ENCODE measurements at regions not wholly inside any gene's neighbourhood (a gene's known extent, or its start where the extent isn't known, plus 50 kb on each side); places are given as distances from the start of the nearest gene placed in this dataset.

DNA sequence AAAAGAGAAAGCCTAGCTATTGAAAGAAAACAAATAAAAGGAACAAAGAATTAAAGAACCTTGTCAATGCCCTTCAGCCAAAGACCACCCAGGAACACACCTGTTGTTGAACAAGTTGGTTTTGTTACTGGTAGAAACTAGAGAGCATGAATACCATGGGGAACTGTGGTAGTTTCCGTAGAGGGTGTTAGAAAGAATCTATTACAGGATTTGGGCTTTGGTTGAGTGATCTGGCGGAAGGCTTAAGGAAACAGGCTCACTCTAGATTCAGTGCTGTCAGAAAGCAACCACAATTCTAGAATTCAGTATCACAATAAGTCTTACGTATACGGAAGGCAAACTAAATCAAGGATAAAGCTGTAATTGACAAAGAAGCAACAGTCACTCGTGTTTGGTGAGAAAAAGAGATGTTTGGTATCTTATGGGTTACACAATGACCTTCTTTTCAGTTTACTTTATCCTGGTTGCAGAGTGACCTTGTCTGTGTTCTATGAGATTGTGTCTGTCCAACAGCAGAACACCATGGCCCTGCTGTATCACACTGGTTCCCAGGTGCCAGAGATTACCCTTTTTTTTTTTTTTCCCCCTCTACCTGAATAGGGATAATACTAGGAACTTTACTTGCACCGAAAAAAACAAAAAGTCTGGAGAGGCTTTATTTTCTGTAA, 265.9 kb downstream of the SHQ1 start:
- Histone ChIP-seq H4K20me1 (ENCODE audit: insufficient read depth) (no peaks in the 10 kb centered on the region), H3K9ac (no peak overlapping the region), H2AFZ (ENCODE audit: low read depth) (no peak overlapping the region), H3K4me3 (ENCODE audit: low read depth in 2 of 2, low read length in 1 of 2) (no peak overlapping the region), H3K9me3 (no peaks in the 10 kb centered on the region), H3K79me2 (ENCODE audit: insufficient read depth) (no peaks in the 10 kb centered on the region), H3K36me3 (replicated peaks in 1 of 2; ENCODE audit: control insufficient read depth in 1 of 2, insufficient read depth in 2 of 2, low read length in 1 of 2) (no peaks in the 10 kb centered on the region), H3K4me2 (no peak overlapping the region), H3K4me1 (ENCODE audit: control insufficient read depth in 1 of 2, insufficient read depth in 2 of 2, low read depth in 1 of 2, low read length in 1 of 2) (no peaks in the 10 kb centered on the region), H3F3A (replicated peaks; ENCODE audit: insufficient read depth) (no peaks in the 10 kb centered on the region), H3K27me3 (ENCODE audit: insufficient read depth) (no peaks in the 10 kb centered on the region; the same call in 1 of the 2 replicates), H3K27ac (ENCODE audit: low read depth in 2 of 2, low read length in 1 of 2) (no peak overlapping the region), H3K9me2 (no peaks in the 10 kb centered on the region)
- POLR2A ChIA-PET, result no interaction called here
- 71% methylated on average over 6 of the region's 6 CpGs for WGBS (ENCODE audit: low lambda C conversion rate)
- TF ChIP-seq FOSL2 (IDR thresholded peaks at IDR 0.05; ENCODE audit: borderline replicate concordance, low read depth) (no peak), TCF12 (IDR thresholded peaks at IDR 0.05) (no peak), POLR2AphosphoS5 (IDR thresholded peaks at IDR 0.05; ENCODE audit: low read depth, low read length) (no peak), EP300 (IDR thresholded peaks at IDR 0.05; ENCODE audit: borderline replicate concordance in 1 of 2, low read depth in 1 of 2, low read length in 1 of 2) (no peak), ELF1 (IDR thresholded peaks at IDR 0.05) (no peak), RXRA (IDR thresholded peaks at IDR 0.05; ENCODE audit: borderline replicate concordance, low read depth) (no peak), MEF2A (IDR thresholded peaks at IDR 0.05; ENCODE audit: borderline replicate concordance, low read depth) (no peak), SMC3 (IDR thresholded peaks at IDR 0.05; ENCODE audit: low read depth, low read length) (no peak), RAD21 (IDR thresholded peaks at IDR 0.05; ENCODE audit: low read length) (no peak), EZH2phosphoT487 (IDR thresholded peaks at IDR 0.05; ENCODE audit: borderline replicate concordance, low read depth) (no peak)
- TF ChIP-seq, protein P1, sequence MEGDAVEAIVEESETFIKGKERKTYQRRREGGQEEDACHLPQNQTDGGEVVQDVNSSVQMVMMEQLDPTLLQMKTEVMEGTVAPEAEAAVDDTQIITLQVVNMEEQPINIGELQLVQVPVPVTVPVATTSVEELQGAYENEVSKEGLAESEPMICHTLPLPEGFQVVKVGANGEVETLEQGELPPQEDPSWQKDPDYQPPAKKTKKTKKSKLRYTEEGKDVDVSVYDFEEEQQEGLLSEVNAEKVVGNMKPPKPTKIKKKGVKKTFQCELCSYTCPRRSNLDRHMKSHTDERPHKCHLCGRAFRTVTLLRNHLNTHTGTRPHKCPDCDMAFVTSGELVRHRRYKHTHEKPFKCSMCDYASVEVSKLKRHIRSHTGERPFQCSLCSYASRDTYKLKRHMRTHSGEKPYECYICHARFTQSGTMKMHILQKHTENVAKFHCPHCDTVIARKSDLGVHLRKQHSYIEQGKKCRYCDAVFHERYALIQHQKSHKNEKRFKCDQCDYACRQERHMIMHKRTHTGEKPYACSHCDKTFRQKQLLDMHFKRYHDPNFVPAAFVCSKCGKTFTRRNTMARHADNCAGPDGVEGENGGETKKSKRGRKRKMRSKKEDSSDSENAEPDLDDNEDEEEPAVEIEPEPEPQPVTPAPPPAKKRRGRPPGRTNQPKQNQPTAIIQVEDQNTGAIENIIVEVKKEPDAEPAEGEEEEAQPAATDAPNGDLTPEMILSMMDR (IDR thresholded peaks at IDR 0.05), result no peak
- TF ChIP-seq, protein P2, sequence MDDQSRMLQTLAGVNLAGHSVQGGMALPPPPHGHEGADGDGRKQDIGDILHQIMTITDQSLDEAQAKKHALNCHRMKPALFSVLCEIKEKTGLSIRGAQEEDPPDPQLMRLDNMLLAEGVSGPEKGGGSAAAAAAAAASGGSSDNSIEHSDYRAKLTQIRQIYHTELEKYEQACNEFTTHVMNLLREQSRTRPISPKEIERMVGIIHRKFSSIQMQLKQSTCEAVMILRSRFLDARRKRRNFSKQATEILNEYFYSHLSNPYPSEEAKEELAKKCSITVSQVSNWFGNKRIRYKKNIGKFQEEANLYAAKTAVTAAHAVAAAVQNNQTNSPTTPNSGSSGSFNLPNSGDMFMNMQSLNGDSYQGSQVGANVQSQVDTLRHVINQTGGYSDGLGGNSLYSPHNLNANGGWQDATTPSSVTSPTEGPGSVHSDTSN (IDR thresholded peaks at IDR 0.05), result no peak
- DNase-seq, result no peak
- CTCF ChIA-PET, result no interaction called here

DNA sequence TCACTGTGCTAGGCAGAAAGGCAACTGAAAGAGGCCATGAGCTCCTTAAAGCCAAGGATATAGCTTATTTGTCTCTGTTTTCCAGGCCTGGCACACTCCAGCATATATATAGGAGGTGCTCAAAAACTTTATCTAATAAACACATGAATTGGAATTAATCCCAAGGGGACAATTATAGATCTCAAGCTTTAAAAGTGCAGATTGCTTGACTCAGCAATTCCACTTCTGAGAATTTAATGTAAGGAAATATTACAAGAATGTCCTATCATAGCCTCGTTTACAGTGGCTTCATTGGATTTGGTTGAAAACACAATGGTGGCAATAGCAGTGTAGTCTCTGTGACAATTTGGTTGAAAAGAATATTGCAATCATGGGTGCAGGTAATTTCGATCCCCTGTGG, 267.3 kb downstream of the SHQ1 start:
- H3K9me3 ChIP-seq, result no peaks in the 10 kb centered on the region
- H3K4me1 ChIP-seq (ENCODE audit: control insufficient read depth in 1 of 2, insufficient read depth in 2 of 2, low read depth in 1 of 2, low read length in 1 of 2), result no peaks in the 10 kb centered on the region
- no peak overlapping the region for H3K4me2 ChIP-seq
- ChIA-PET POLR2A (no interaction called here), CTCF (interaction anchor here (1.1 kb wide), 1 partner anchor 270 kb away, joined by 3 read pairs; no protein-coding TSS in a partner anchor)
- 26% methylated on average over 2 of the region's 2 CpGs for WGBS (ENCODE audit: low lambda C conversion rate)
- H3K79me2 ChIP-seq (ENCODE audit: insufficient read depth), result no peaks in the 10 kb centered on the region
- no peak overlapping the region for H3K9ac ChIP-seq
- DNase-seq, result no peak
- no peak overlapping the region for H3K4me3 ChIP-seq (ENCODE audit: low read depth in 2 of 2, low read length in 1 of 2)
- H3K36me3 ChIP-seq (replicated peaks in 1 of 2; ENCODE audit: control insufficient read depth in 1 of 2, insufficient read depth in 2 of 2, low read length in 1 of 2), result no peaks in the 10 kb centered on the region
- H3K27me3 ChIP-seq (ENCODE audit: insufficient read depth), result no peaks in the 10 kb centered on the region; the same call in 1 of the 2 replicates
- H3F3A ChIP-seq (replicated peaks; ENCODE audit: insufficient read depth), result no peaks in the 10 kb centered on the region
- no peak overlapping the region for H3K27ac ChIP-seq (ENCODE audit: low read depth in 2 of 2, low read length in 1 of 2)
- no peaks in the 10 kb centered on the region for H4K20me1 ChIP-seq (ENCODE audit: insufficient read depth)
- no peak overlapping the region for H2AFZ ChIP-seq (ENCODE audit: low read depth)
- no peaks in the 10 kb centered on the region for H3K9me2 ChIP-seq
- TF ChIP-seq, protein P3, sequence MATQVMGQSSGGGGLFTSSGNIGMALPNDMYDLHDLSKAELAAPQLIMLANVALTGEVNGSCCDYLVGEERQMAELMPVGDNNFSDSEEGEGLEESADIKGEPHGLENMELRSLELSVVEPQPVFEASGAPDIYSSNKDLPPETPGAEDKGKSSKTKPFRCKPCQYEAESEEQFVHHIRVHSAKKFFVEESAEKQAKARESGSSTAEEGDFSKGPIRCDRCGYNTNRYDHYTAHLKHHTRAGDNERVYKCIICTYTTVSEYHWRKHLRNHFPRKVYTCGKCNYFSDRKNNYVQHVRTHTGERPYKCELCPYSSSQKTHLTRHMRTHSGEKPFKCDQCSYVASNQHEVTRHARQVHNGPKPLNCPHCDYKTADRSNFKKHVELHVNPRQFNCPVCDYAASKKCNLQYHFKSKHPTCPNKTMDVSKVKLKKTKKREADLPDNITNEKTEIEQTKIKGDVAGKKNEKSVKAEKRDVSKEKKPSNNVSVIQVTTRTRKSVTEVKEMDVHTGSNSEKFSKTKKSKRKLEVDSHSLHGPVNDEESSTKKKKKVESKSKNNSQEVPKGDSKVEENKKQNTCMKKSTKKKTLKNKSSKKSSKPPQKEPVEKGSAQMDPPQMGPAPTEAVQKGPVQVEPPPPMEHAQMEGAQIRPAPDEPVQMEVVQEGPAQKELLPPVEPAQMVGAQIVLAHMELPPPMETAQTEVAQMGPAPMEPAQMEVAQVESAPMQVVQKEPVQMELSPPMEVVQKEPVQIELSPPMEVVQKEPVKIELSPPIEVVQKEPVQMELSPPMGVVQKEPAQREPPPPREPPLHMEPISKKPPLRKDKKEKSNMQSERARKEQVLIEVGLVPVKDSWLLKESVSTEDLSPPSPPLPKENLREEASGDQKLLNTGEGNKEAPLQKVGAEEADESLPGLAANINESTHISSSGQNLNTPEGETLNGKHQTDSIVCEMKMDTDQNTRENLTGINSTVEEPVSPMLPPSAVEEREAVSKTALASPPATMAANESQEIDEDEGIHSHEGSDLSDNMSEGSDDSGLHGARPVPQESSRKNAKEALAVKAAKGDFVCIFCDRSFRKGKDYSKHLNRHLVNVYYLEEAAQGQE (IDR thresholded peaks at IDR 0.05; ENCODE audit: low read depth, low read length), result no peak
- TF ChIP-seq POLR2AphosphoS5 (IDR thresholded peaks at IDR 0.05; ENCODE audit: low read depth, low read length) (no peak), GABPA (IDR thresholded peaks at IDR 0.05; ENCODE audit: low read depth) (no peak), ELF1 (IDR thresholded peaks at IDR 0.05) (no peak), SMC3 (IDR thresholded peaks at IDR 0.05; ENCODE audit: low read depth, low read length) (no peak), EZH2phosphoT487 (IDR thresholded peaks at IDR 0.05; ENCODE audit: borderline replicate concordance, low read depth) (no peak), FOSL2 (IDR thresholded peaks at IDR 0.05; ENCODE audit: borderline replicate concordance, low read depth) (no peak), RCOR1 (IDR thresholded peaks at IDR 0.05; ENCODE audit: low read length) (no peak), SIN3A (IDR thresholded peaks at IDR 0.05; ENCODE audit: borderline replicate concordance, low read depth, low read length) (no peak)
- TF ChIP-seq, protein P4, sequence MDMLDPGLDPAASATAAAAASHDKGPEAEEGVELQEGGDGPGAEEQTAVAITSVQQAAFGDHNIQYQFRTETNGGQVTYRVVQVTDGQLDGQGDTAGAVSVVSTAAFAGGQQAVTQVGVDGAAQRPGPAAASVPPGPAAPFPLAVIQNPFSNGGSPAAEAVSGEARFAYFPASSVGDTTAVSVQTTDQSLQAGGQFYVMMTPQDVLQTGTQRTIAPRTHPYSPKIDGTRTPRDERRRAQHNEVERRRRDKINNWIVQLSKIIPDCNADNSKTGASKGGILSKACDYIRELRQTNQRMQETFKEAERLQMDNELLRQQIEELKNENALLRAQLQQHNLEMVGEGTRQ (IDR thresholded peaks at IDR 0.05; ENCODE audit: borderline replicate concordance, low read depth, low read length), result no peak
- TF ChIP-seq, protein P5, sequence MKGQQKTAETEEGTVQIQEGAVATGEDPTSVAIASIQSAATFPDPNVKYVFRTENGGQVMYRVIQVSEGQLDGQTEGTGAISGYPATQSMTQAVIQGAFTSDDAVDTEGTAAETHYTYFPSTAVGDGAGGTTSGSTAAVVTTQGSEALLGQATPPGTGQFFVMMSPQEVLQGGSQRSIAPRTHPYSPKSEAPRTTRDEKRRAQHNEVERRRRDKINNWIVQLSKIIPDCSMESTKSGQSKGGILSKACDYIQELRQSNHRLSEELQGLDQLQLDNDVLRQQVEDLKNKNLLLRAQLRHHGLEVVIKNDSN (IDR thresholded peaks at IDR 0.05; ENCODE audit: borderline replicate concordance, low read depth), result no peak
- TF ChIP-seq, protein P6, sequence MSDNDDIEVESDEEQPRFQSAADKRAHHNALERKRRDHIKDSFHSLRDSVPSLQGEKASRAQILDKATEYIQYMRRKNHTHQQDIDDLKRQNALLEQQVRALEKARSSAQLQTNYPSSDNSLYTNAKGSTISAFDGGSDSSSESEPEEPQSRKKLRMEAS (IDR thresholded peaks at IDR 0.05; ENCODE audit: low read depth), result no peak
